Activated CD8-positive, alpha-beta T cell treated with anti-CD3 and anti-CD28 coated beads for 36 hours (primary cell): ENCODE measurements at regions not wholly inside any gene's neighbourhood (a gene's known extent, or its start where the extent isn't known, plus 50 kb on each side); places are given as distances from the start of the nearest gene placed in this dataset.

Experiments used
- ATAC-seq: fragments of 200-7000 bp; cut with Tn5 transposase; one replicate; pipeline ENCODE4 v1.10.0; 2021; ENCODE audit warnings: mild to moderate bottlenecking, moderate library complexity
- CTCF ChIA-PET: fragments of 350-600 bp; sonication (Branson Sonifier 250); formaldehyde crosslinking; loops from one replicate; lab custom pipeline; 2021; ENCODE audit warnings: antibody characterized with exemption; lab: Charles Lee
- POLR2A ChIA-PET: fragments of 350-600 bp; sonication (Branson Sonifier 250); formaldehyde crosslinking; loops from one replicate; lab custom pipeline; 2021; ENCODE audit warnings: antibody characterized with exemption; lab: Charles Lee
- DNase-seq: peaks from one replicate; pipeline ENCODE4 v3.0.0-alpha.2; 2020
- H3K27ac Mint-ChIP-seq: one replicate; pipeline ENCODE4 v1.8.0; 2021; ENCODE audit warnings: mild to moderate bottlenecking, mixed read lengths
- H3K27me3 Mint-ChIP-seq: one replicate; pipeline ENCODE4 v1.8.0; 2021; ENCODE audit warnings: mixed read lengths
- H3K36me3 Mint-ChIP-seq: one replicate; pipeline ENCODE4 v1.8.0; 2021; ENCODE audit warnings: low read depth, mixed read lengths
- H3K4me1 Mint-ChIP-seq: one replicate; pipeline ENCODE4 v1.8.0; 2021; ENCODE audit warnings: low read depth, mixed read lengths
- H3K4me3 Mint-ChIP-seq: one replicate; pipeline ENCODE4 v1.8.0; 2021; ENCODE audit warnings: mild to moderate bottlenecking, moderate library complexity, mixed read lengths
- H3K9me3 Mint-ChIP-seq: one replicate; pipeline ENCODE4 v1.8.0; 2021; ENCODE audit warnings: mixed read lengths
- intact Hi-C: fragments of 100-400 bp; cut with micrococcal nuclease; formaldehyde crosslinking; loops from one replicate; pipeline ENCODE4 v1.10.0; 2022
- TF ChIP-seq, protein P1 (sequence below): fragments of 200-600 bp; IDR thresholded peaks from one replicate; pipeline ENCODE4 v1.8.0; 2022; ENCODE audit warnings: antibody characterized with exemption, mild to moderate bottlenecking

DNA sequence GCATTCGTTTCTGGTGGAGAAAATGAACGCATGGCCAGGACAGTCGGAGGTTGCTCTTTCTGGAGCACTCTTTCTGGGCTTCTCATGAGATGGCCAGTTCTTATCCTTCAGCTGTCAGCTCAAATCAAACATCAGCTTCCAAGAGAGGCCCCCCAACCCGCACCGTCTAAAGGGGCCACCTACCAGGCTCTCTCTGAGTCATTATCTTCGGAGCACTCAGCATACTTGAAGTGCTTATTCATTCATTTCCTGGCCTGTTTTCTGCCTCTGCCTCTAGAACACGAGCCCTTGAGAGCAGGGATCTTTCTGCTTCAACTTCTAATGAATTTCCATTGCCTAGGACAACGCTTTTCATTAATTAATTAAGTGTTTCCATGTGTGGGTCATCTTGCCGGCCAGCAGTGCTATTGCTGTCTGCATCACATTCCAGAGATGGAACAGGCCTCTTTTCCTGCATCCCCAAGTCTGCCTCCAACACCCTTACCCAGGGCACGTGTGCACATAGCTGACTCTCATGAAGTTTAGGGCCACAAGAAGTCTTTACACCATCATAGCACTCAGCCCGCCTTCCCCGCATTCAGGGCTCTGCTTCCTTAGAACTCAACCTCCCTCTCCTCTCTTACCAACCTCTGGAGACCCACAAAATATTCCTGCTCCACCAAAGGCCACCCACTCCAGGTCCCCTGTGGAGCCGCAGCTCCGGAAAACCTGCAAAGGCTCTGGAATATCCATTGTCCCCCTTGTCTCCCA is 52.1 kb upstream of the LAPTM5 start:
- Mint-ChIP-seq H3K4me1 (no peaks in the 10 kb centered on the region), H3K36me3 (no peaks in the 10 kb centered on the region), H3K27ac (no peak overlapping the region), H3K27me3 (peaks cover 40% of the 10 kb centered on the region), H3K9me3 (no peaks in the 10 kb centered on the region), H3K4me3 (no peak overlapping the region)
- TF ChIP-seq, protein P1, sequence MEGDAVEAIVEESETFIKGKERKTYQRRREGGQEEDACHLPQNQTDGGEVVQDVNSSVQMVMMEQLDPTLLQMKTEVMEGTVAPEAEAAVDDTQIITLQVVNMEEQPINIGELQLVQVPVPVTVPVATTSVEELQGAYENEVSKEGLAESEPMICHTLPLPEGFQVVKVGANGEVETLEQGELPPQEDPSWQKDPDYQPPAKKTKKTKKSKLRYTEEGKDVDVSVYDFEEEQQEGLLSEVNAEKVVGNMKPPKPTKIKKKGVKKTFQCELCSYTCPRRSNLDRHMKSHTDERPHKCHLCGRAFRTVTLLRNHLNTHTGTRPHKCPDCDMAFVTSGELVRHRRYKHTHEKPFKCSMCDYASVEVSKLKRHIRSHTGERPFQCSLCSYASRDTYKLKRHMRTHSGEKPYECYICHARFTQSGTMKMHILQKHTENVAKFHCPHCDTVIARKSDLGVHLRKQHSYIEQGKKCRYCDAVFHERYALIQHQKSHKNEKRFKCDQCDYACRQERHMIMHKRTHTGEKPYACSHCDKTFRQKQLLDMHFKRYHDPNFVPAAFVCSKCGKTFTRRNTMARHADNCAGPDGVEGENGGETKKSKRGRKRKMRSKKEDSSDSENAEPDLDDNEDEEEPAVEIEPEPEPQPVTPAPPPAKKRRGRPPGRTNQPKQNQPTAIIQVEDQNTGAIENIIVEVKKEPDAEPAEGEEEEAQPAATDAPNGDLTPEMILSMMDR, result no peak
- ChIA-PET POLR2A (no interaction called here), CTCF (interaction anchor here (6.6 to 10.6 kb wide), 2 partner anchors 8 to 102 kb away, joined by 40 to 216 read pairs; partner anchors contain the start of gene SDC3)
- no peak for ATAC-seq
- intact Hi-C loops, result no loop called here
- no peak for DNase-seq

DNA sequence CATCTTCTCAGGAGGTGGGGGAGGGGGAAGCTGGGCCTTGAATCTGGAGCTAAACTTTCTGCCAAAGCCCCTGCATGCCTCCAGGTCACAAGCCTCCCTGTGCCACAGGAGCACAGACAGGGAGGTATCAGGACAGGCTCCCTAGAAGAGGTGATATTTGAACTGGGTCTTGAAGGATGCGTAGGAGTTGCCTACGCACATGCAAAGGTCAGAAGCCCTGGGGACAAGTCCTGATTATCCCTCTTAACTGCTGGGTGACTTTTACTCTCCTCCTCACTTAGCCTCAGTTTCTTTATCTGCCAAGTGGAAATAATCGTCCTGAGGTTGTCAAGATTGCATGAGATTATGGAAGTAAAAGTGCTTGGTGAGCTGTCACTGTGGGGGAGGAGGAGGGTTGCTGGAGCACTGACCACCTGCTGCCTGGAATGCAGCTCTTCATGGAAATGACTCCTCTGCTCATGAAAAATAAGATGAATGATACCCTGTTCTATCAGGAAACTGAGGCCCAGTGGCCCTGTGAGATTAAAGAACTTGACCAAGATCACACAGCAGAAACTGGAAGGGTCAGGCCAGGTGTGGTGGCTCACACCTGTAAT is 50.6 kb upstream of the LAPTM5 start:
- intact Hi-C loops, result no loop called here
- ChIA-PET POLR2A (no interaction called here), CTCF (interaction anchor here (10.6 kb wide), 1 partner anchor 104 kb away, joined by 216 read pairs; the partner anchor contains the start of gene SDC3)
- TF ChIP-seq, protein P1, result no peak
- Mint-ChIP-seq H3K4me1 (no peaks in the 10 kb centered on the region), H3K4me3 (no peak overlapping the region), H3K27me3 (peaks cover 38% of the 10 kb centered on the region), H3K27ac (no peak overlapping the region), H3K36me3 (no peaks in the 10 kb centered on the region), H3K9me3 (no peaks in the 10 kb centered on the region)
- DNase-seq (no peak), ATAC-seq (no peak)

GRCh38 chr1:30807318-30808066 is 49.9 kb upstream of the LAPTM5 start:
- intact Hi-C loops, result no loop called here
- H3K4me3 Mint-ChIP-seq, result no peak overlapping the region
- POLR2A ChIA-PET, result no interaction called here
- ATAC-seq (no peak), DNase-seq (no peak)
- H3K36me3 Mint-ChIP-seq, result no peaks in the 10 kb centered on the region
- CTCF ChIA-PET, result interaction anchor here (10.6 kb wide), 1 partner anchor 104 kb away, joined by 216 read pairs; the partner anchor contains the start of gene SDC3
- TF ChIP-seq, protein P1, result no peak
- no peak overlapping the region for H3K27ac Mint-ChIP-seq
- H3K4me1 Mint-ChIP-seq, result no peaks in the 10 kb centered on the region
- no peaks in the 10 kb centered on the region for H3K9me3 Mint-ChIP-seq
- peaks cover 36% of the 10 kb centered on the region for H3K27me3 Mint-ChIP-seq
